ENCODE measurements at regions not wholly inside any gene's neighbourhood (a gene's known extent, or its start where the extent isn't known, plus 50 kb on each side); places are given as distances from the start of the nearest gene placed in this dataset.

GRCh38 chr9:99725852-99726251 lies 95.8 kb upstream of the NR4A3 start:
- H3K27me3 Mint-ChIP-seq: no peaks in the 10 kb centered on the region
- DNase-seq (no peak), ATAC-seq (no peak)
- H3K36me3 Mint-ChIP-seq (ENCODE audit: low read depth): no peaks in the 10 kb centered on the region
- no peak overlapping the region for H3K4me3 Mint-ChIP-seq
- peaks cover 16% of the 10 kb centered on the region for H3K4me1 Mint-ChIP-seq
- no peak overlapping the region for H3K27ac Mint-ChIP-seq
- no peaks in the 10 kb centered on the region for H3K9me3 Mint-ChIP-seq

GRCh38 chr9:99726758-99727157 lies 94.9 kb upstream of the NR4A3 start:
- no peaks in the 10 kb centered on the region for H3K9me3 Mint-ChIP-seq
- H3K27ac Mint-ChIP-seq: no peak overlapping the region
- H3K27me3 Mint-ChIP-seq: no peaks in the 10 kb centered on the region
- H3K36me3 Mint-ChIP-seq (ENCODE audit: low read depth): no peaks in the 10 kb centered on the region
- DNase-seq (no peak), ATAC-seq (no peak)
- H3K4me3 Mint-ChIP-seq: no peak overlapping the region
- H3K4me1 Mint-ChIP-seq: peaks cover 12% of the 10 kb centered on the region

DNA sequence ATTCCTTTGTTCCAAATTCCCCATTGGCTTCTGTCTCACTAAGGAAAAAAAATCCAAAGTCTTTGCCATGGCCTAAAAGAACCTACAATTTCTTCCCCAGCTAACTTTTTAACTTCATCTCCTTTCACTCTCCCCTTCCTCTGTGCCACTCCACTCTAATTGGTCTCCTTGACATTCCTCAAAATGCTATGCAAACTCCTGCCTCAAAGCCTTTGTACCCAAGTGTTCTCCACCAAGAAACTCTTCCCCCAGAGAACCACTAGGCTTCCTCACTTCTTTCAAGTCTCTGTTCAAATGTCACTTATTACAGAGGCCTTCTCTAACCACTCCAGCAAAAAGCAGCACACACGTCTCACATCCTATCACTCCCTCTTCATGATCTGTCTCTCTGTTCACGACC lies 91.6 kb upstream of the NR4A3 start:
- Mint-ChIP-seq H3K27me3 (no peaks in the 10 kb centered on the region), H3K4me1 (peaks cover 4% of the 10 kb centered on the region), H3K4me3 (no peak overlapping the region), H3K9me3 (no peaks in the 10 kb centered on the region), H3K27ac (no peak overlapping the region), H3K36me3 (ENCODE audit: low read depth) (no peaks in the 10 kb centered on the region)
- no peak for ATAC-seq
- DNase-seq: no peak

DNA sequence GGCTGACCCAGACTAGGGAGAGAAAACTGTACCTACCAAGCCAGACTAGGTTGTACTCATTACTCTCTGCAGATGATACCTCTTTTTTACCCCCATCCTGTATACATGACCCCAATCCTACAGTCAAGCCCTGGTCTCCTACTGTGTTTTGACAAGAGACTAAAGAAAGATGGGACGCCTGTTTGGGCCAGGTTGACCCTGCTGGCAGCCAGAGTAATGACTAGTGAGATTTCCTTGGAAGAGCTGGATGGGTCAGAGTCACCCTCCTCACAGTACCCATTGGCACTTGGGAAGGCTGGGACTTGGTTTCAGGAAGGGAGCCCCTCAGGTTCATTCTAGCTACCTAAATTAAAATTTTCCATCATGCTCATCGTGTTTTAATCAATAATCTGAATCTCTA lies 89.7 kb upstream of the NR4A3 start:
- Mint-ChIP-seq H3K27ac (no peak overlapping the region), H3K4me1 (peaks cover 4% of the 10 kb centered on the region), H3K27me3 (peaks cover 2% of the 10 kb centered on the region), H3K36me3 (ENCODE audit: low read depth) (no peaks in the 10 kb centered on the region), H3K4me3 (no peak overlapping the region), H3K9me3 (no peaks in the 10 kb centered on the region)
- no peak for DNase-seq
- ATAC-seq: no peak

DNA sequence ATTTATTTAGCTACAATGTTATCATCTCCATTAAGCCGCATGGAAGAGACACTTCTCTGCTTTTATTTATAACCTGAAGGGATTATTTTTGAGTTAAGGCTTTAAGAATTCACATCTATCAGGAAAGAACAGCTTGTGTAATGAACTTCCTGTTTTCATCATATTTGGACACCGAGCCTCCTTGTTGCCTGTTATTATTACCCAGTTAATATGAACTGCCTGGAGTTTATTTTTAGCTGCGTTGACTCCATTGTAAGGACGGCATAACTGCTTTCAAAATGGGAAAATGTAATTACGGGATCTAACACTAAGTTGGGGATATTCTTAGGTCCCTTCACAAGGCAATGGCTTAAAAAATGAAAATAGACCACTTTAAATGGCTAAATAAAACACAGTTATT lies 89.0 kb upstream of the NR4A3 start:
- DNase-seq: no peak
- peaks cover 4% of the 10 kb centered on the region for H3K4me1 Mint-ChIP-seq
- peaks cover 5% of the 10 kb centered on the region for H3K27me3 Mint-ChIP-seq
- no peaks in the 10 kb centered on the region for H3K9me3 Mint-ChIP-seq
- H3K36me3 Mint-ChIP-seq (ENCODE audit: low read depth): no peaks in the 10 kb centered on the region
- H3K27ac Mint-ChIP-seq: no peak overlapping the region
- ATAC-seq: no peak
- H3K4me3 Mint-ChIP-seq: no peak overlapping the region

DNA sequence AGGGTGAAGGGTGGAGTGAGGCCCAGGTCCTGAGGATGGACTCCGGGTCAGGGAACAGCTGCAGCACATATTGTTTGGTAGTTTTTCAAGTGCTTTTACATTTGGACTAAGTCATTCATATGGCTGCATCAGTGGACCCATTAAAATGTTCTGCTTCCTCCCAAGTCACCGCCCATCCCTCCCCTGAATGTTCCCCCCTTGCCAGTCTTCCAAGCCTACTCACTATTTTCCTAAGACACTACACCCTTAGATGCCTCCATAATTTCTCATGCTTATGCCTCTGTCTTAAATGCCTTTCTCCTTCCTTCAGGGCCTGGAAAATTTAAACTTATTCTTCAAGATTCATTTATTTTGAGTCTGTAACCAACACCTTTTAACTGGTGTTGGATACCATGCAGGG lies 86.6 kb upstream of the NR4A3 start:
- DNase-seq: no peak
- no peaks in the 10 kb centered on the region for H3K36me3 Mint-ChIP-seq (ENCODE audit: low read depth)
- H3K27me3 Mint-ChIP-seq: peaks cover 10% of the 10 kb centered on the region
- peaks cover 4% of the 10 kb centered on the region for H3K4me1 Mint-ChIP-seq
- no peak overlapping the region for H3K4me3 Mint-ChIP-seq
- H3K27ac Mint-ChIP-seq: no peak overlapping the region
- no peak for ATAC-seq
- no peaks in the 10 kb centered on the region for H3K9me3 Mint-ChIP-seq

GRCh38 chr9:99736291-99736690 lies 85.4 kb upstream of the NR4A3 start:
- no peak overlapping the region for H3K27ac Mint-ChIP-seq
- no peak overlapping the region for H3K4me3 Mint-ChIP-seq
- no peaks in the 10 kb centered on the region for H3K36me3 Mint-ChIP-seq (ENCODE audit: low read depth)
- no peak for ATAC-seq
- H3K4me1 Mint-ChIP-seq: peaks cover 4% of the 10 kb centered on the region
- no peaks in the 10 kb centered on the region for H3K9me3 Mint-ChIP-seq
- H3K27me3 Mint-ChIP-seq: peaks cover 10% of the 10 kb centered on the region
- DNase-seq: no peak

- Mint-ChIP-seq H3K36me3 (ENCODE audit: low read depth) (no peaks in the 10 kb centered on the region), H3K4me1 (peaks cover 2% of the 10 kb centered on the region), H3K27me3 (peaks cover 10% of the 10 kb centered on the region), H3K4me3 (no peak overlapping the region), H3K27ac (no peak overlapping the region), H3K9me3 (no peaks in the 10 kb centered on the region)
- ATAC-seq (no peak), DNase-seq (no peak)
These were observed 84.0 kb upstream of the NR4A3 start for GRCh38 chr9:99737649-99738048.

DNA sequence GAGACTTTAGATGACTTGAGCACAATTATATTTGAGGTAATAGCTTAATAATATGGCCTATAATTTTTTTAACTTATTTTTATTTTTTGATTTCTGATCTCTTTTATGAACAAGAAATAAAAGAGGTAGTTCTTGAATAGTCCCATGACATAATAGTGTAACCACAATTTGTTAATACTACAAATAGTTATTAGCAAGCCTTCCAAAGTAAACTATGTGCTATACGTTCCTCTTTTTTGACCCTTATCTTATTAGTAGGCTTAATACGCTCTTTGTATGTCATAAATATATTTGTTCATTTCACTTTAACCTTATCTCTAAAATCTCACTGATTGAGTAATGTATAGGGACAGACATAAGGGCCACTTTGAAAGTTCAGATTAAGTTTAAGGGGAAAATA lies 78.7 kb upstream of the NR4A3 start:
- Mint-ChIP-seq H3K27me3 (peaks cover 4% of the 10 kb centered on the region), H3K4me1 (no peaks in the 10 kb centered on the region)
- no peak for ATAC-seq

GRCh38 chr9:99743455-99743854 lies 78.2 kb upstream of the NR4A3 start:
- no peak for ATAC-seq
- DNase-seq: no peak
- peaks cover 1% of the 10 kb centered on the region for H3K27me3 Mint-ChIP-seq
- no peak overlapping the region for H3K4me3 Mint-ChIP-seq
- H3K9me3 Mint-ChIP-seq: no peaks in the 10 kb centered on the region
- H3K27ac Mint-ChIP-seq: no peak overlapping the region
- H3K4me1 Mint-ChIP-seq: no peaks in the 10 kb centered on the region
- no peaks in the 10 kb centered on the region for H3K36me3 Mint-ChIP-seq (ENCODE audit: low read depth)

More for the DNA sequence above, 78.7 kb upstream of the NR4A3 start:
- no peaks in the 10 kb centered on the region for H3K36me3 Mint-ChIP-seq (ENCODE audit: low read depth)
- H3K27ac Mint-ChIP-seq: no peak overlapping the region
- no peak overlapping the region for H3K4me3 Mint-ChIP-seq
- no peaks in the 10 kb centered on the region for H3K9me3 Mint-ChIP-seq
- no peak for DNase-seq

DNA sequence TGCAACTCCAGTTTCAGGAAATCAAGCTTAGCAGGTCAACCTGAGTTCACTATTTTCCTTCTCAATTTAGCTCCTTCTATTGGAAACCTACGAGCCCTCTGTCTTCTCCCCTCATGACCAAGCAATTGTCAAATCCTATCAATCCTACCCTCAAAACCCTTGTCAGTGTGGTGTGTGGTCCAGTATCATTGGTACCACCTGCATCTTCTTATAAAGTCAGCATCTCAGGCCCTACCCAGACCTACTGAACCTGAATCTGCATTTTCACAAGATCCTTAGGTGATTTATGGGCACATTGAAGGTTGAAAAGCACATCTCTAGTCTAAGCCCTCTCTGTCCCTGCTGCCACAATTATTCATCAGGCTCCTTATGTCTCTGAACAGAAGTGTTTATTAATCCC lies 77.6 kb upstream of the NR4A3 start:
- DNase-seq: no peak
- ATAC-seq: no peak
- H3K27ac Mint-ChIP-seq: no peak overlapping the region
- no peak overlapping the region for H3K4me3 Mint-ChIP-seq
- H3K9me3 Mint-ChIP-seq: no peaks in the 10 kb centered on the region
- peaks cover 1% of the 10 kb centered on the region for H3K27me3 Mint-ChIP-seq
- H3K4me1 Mint-ChIP-seq: no peaks in the 10 kb centered on the region
- H3K36me3 Mint-ChIP-seq (ENCODE audit: low read depth): no peaks in the 10 kb centered on the region

DNA sequence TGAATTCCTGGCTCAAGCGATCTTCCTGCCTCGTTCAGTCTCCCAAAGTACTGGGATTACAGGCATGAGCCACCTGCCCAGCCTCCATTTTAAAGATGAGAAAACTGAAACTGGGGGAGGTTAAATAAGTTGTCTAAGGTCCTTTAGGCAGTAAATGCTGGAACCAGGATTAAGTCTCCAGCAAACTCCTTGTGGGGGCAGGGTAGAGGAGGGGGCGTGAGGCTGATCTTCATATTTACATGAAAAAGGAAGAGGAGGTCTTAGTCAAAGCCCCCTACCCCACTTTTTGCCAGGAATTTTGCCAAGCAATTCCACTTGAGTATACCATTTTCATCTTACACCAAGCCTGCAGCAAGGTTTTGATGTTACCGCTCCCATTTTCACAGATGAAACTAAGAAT lies 76.6 kb upstream of the NR4A3 start:
- Mint-ChIP-seq H3K36me3 (ENCODE audit: low read depth) (no peaks in the 10 kb centered on the region), H3K4me3 (no peak overlapping the region), H3K27ac (no peak overlapping the region), H3K4me1 (no peaks in the 10 kb centered on the region), H3K27me3 (peaks cover 1% of the 10 kb centered on the region), H3K9me3 (no peaks in the 10 kb centered on the region)
- DNase-seq (no peak), ATAC-seq (no peak)

- Mint-ChIP-seq H3K27ac (no peak overlapping the region), H3K9me3 (no peaks in the 10 kb centered on the region), H3K36me3 (ENCODE audit: low read depth) (no peaks in the 10 kb centered on the region), H3K27me3 (peaks cover 1% of the 10 kb centered on the region), H3K4me3 (no peak overlapping the region), H3K4me1 (no peaks in the 10 kb centered on the region)
- ATAC-seq (no peak), DNase-seq (no peak)
These were observed 75.3 kb upstream of the NR4A3 start for GRCh38 chr9:99746406-99746805.

DNA sequence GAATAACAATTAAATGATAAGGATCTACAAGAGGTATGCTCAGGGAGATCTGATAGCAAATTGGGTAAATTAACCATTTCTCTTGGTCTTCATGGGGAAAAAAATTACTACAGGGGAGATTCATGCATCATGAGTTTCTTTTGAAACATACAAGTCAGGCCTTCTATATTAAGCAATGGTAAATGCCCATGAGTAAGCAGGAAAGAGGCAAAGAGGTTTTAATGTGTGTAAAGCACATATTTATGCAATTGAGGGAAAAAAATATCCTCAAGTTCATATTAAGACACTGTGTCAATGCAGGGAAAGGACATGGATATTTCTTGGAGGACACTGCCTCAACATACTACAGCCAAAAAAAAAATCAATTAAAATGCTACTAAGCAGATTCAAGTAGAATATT lies 73.4 kb upstream of the NR4A3 start:
- ATAC-seq: no peak
- Mint-ChIP-seq H3K9me3 (no peaks in the 10 kb centered on the region), H3K36me3 (ENCODE audit: low read depth) (no peaks in the 10 kb centered on the region), H3K4me1 (no peaks in the 10 kb centered on the region), H3K4me3 (no peak overlapping the region), H3K27me3 (peaks cover 5% of the 10 kb centered on the region), H3K27ac (no peak overlapping the region)
- no peak for DNase-seq

GRCh38 chr9:99748676-99749075 lies 73.0 kb upstream of the NR4A3 start:
- H3K36me3 Mint-ChIP-seq (ENCODE audit: low read depth): no peaks in the 10 kb centered on the region

GRCh38 chr9:99749641-99750040 lies 72.0 kb upstream of the NR4A3 start:
- no peak for ATAC-seq
- Mint-ChIP-seq H3K4me1 (no peaks in the 10 kb centered on the region), H3K27me3 (peaks cover 5% of the 10 kb centered on the region), H3K9me3 (no peaks in the 10 kb centered on the region), H3K4me3 (no peak overlapping the region), H3K36me3 (ENCODE audit: low read depth) (no peaks in the 10 kb centered on the region), H3K27ac (no peak overlapping the region)
- DNase-seq: no peak

More at GRCh38 chr9:99748676-99749075, 73.0 kb upstream of the NR4A3 start:
- DNase-seq (no peak), ATAC-seq (no peak)
- no peak overlapping the region for H3K27ac Mint-ChIP-seq
- no peaks in the 10 kb centered on the region for H3K9me3 Mint-ChIP-seq
- no peak overlapping the region for H3K4me3 Mint-ChIP-seq
- peaks cover 5% of the 10 kb centered on the region for H3K27me3 Mint-ChIP-seq
- no peaks in the 10 kb centered on the region for H3K4me1 Mint-ChIP-seq
